Activated T-helper 2 cell treated with anti-CD3 and anti-CD28 coated beads, Interferon-gamma antibody, Interleukin-2, Interleukin-4, amounts not matched to agents 10 μg/mL and 5 μg/mL and 100 μg/mL, durations not matched to agents 14 hours and 24 hours and 36 hours (primary cell): ENCODE measurements at regions not wholly inside any gene's neighbourhood (a gene's known extent, or its start where the extent isn't known, plus 50 kb on each side); places are given as distances from the start of the nearest gene placed in this dataset.

Experiments
- DNase-seq: peaks from one replicate; pipeline ENCODE4 v3.0.0; 2021; ENCODE audit warnings: low spot score
- H3K27ac Mint-ChIP-seq: one replicate; pipeline ENCODE4 v1.8.0; 2021; ENCODE audit warnings: mixed read lengths
- H3K27me3 Mint-ChIP-seq: one replicate; pipeline ENCODE4 v1.8.0; 2021; ENCODE audit warnings: low read depth, mixed read lengths
- H3K36me3 Mint-ChIP-seq: one replicate; pipeline ENCODE4 v1.8.0; 2021; ENCODE audit warnings: low read depth, mixed read lengths
- H3K4me1 Mint-ChIP-seq: one replicate; pipeline ENCODE4 v1.8.0; 2021; ENCODE audit warnings: low read depth, mixed read lengths
- H3K4me3 Mint-ChIP-seq: one replicate; pipeline ENCODE4 v1.8.0; 2021; ENCODE audit warnings: low read depth, mild to moderate bottlenecking, moderate library complexity, mixed read lengths
- H3K9me3 Mint-ChIP-seq: one replicate; pipeline ENCODE4 v1.8.0; 2021; ENCODE audit warnings: mixed read lengths
- intact Hi-C: fragments of 100-400 bp; cut with micrococcal nuclease; formaldehyde crosslinking; loops from one replicate; pipeline ENCODE4 v1.15.1; 2023

DNA sequence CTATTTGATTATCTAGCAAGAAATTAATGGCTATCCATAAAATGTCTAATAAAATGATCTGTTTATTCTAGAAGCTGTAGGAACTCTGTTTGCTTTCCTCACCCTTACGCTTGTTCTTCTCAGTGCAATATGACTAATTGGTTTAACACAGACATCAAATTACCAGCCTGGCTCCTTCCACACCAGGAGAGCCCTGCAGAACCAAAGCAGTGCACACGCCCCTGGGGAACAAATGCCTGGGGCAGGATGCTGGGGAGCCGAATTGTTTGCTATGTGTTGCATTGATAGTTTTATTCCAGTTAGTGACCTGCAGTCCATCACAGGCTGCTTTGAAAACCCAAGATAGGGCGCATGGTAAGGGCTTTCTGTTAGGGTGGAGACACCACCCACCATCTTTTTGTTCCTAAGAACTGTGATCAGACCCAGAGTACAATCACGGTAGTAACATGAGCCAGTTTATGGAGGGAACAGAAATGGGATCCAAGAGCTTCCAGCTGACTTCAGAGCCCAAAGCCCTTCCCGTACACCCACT is 126.4 kb upstream of the CD93 start:
- Mint-ChIP-seq H3K4me3 (no peak overlapping the region), H3K27me3 (peaks cover 3% of the 10 kb centered on the region), H3K4me1 (no peaks in the 10 kb centered on the region), H3K9me3 (no peaks in the 10 kb centered on the region), H3K36me3 (no peaks in the 10 kb centered on the region), H3K27ac (no peak overlapping the region)
- intact Hi-C loops = no loop called here
- DNase-seq = no peak

DNA sequence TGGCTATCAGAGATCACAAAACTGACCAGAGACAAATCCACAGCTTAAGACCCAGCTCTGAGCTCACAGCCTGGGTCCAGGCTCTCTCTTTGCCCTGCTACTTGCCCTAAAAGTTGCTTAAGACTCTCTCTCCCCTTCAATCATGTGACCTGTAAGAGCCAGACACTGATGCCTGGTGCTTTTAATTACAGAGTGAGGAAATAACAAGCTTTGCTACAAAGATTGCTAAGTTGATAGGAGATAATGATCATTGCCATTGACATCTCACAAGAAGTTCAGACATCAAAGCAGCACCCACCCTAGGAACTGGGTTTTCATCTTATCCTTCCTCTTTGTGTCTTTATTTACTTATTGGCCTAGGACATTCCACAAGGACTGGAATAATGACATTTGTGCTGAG is 125.9 kb upstream of the CD93 start:
- intact Hi-C loops = no loop called here

DNA sequence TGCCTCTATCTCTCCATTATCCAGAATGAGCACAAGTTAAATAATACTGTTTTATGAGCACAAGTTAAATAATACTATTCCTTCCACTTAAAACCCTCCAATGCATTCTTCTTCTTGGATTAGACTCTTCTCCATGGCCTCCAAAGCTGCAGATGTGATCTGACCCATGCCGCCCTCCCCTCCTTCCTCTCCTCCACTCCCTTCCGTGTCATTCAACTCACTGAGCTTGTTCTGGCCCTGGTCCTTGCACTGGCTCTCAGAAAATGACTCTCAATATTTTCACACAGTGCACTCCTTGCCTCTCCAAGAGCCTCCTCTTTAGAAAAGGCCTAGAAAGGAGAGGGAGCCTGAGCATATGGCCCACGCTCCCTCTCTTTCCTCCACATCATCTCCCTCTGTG is 125.0 kb upstream of the CD93 start:
- no peak overlapping the region for H3K27ac Mint-ChIP-seq
- DNase-seq = no peak
- H3K36me3 Mint-ChIP-seq = no peaks in the 10 kb centered on the region
- no peaks in the 10 kb centered on the region for H3K4me1 Mint-ChIP-seq
- peaks cover 3% of the 10 kb centered on the region for H3K27me3 Mint-ChIP-seq
- no peak overlapping the region for H3K4me3 Mint-ChIP-seq
- no peaks in the 10 kb centered on the region for H3K9me3 Mint-ChIP-seq
- intact Hi-C loops = no loop called here

More for the DNA sequence above, 125.9 kb upstream of the CD93 start:
- H3K27me3 Mint-ChIP-seq = peaks cover 3% of the 10 kb centered on the region
- H3K36me3 Mint-ChIP-seq = no peaks in the 10 kb centered on the region
- DNase-seq = no peak
- H3K4me1 Mint-ChIP-seq = no peaks in the 10 kb centered on the region
- H3K4me3 Mint-ChIP-seq = no peak overlapping the region
- no peaks in the 10 kb centered on the region for H3K9me3 Mint-ChIP-seq
- no peak overlapping the region for H3K27ac Mint-ChIP-seq

DNA sequence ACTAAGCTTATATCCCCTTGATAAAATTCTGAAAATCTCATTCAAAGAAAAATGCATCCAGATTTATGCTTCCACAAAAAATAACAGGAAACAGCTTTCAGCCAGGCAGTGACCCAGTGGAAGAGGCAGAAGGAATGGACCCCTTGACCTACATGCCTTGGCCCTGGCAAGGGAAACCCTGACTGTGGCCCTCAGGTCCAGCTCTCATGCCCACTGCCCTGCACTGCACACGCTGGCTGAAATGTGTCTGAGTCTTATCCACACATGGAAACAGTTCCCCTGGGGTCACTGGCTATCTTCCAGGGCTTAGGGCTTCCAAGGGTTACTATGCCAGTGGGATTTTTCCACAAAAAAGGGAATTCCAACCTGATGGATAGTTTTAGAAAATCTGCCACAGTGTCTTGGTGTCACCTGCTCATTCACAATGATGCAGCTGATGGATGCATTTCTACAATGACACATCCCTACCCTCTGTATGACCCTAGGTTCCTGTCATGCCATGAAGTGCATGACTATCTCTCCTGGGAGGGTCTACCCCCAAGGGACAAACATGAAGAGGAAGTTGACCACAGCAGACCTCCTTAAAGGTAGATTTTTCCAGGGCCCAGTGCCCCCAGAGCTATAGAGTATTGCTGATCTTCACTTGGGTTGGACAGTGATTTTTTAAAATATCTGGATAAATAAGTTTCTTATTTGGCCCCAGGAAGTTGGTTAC is 121.9 kb upstream of the CD93 start:
- no peak for DNase-seq
- Mint-ChIP-seq H3K9me3 (no peaks in the 10 kb centered on the region), H3K36me3 (no peaks in the 10 kb centered on the region), H3K4me3 (no peak overlapping the region), H3K4me1 (no peaks in the 10 kb centered on the region), H3K27me3 (peaks cover 11% of the 10 kb centered on the region), H3K27ac (no peak overlapping the region)
- intact Hi-C loops = no loop called here

DNA sequence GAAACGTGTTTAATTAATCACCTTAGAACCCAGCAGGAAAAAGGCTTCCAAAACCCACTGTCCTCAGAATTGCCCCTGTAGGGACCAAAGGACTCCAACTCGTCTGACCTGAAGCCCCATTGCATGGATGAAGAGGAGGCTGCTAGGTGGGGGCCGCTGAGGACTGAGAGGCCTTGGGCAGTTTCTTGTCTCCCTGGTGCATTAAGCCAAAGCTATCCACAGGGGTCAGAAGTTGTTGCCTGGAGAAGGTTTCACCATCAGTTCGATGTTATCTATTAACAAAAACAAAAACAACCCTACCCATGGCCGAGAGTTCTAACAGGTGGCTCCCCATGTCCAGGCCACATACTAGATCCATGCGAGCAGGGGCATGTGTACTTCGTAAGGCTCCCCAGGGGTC is 120.9 kb upstream of the CD93 start:
- H3K36me3 Mint-ChIP-seq = no peaks in the 10 kb centered on the region
- no peaks in the 10 kb centered on the region for H3K9me3 Mint-ChIP-seq
- no peaks in the 10 kb centered on the region for H3K4me1 Mint-ChIP-seq
- intact Hi-C loops = no loop called here
- H3K27me3 Mint-ChIP-seq = peaks cover 12% of the 10 kb centered on the region
- no peak overlapping the region for H3K4me3 Mint-ChIP-seq
- H3K27ac Mint-ChIP-seq = no peak overlapping the region
- DNase-seq = no peak

DNA sequence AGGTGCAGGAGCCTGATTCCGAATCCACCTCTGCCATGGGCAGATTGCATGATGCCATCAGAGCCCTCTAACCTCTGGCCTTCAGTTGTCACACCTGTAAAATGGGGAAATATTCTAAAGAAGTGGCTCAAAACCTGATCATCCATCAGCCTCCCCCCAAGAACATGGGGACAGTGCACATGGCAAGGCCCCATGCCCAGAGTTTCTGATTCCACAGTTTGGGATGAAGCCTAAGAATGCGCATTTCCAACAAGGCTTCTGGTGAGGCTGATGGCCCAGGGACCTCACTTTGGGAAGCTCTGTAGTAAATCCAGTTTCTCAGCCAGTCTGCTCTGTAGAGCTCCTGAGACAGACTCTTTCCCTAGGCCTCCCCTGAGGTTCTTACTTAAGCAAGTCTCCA is 119.9 kb upstream of the CD93 start:
- no peak for DNase-seq
- H3K4me3 Mint-ChIP-seq = no peak overlapping the region

DNA sequence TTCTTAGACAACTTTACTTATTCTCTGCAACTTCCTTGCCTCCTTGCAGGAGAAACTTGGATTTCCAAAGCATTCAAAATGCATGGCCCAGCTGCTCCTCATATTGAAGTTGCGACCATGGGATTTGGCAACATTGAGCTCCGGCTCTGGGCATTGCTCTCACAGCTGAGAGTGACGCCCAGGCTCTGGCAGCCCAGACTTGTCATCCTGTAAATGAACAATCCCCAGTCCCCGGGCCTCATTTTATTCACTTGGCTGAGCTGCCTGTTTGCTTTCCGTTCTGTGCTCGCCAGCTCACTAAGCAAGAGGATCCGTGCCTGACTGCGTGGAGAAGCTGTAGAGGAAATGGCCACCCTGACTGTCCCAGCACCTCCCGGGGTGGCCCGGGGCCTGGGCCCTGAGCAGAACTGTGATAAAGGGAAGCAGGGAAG is 119.5 kb upstream of the CD93 start:
- intact Hi-C loops = no loop called here
- no peaks in the 10 kb centered on the region for H3K9me3 Mint-ChIP-seq
- no peak overlapping the region for H3K4me3 Mint-ChIP-seq
- no peak overlapping the region for H3K27ac Mint-ChIP-seq
- no peaks in the 10 kb centered on the region for H3K4me1 Mint-ChIP-seq
- no peak for DNase-seq
- H3K36me3 Mint-ChIP-seq = no peaks in the 10 kb centered on the region
- peaks cover 10% of the 10 kb centered on the region for H3K27me3 Mint-ChIP-seq

More for the DNA sequence above, 119.9 kb upstream of the CD93 start:
- H3K36me3 Mint-ChIP-seq = no peaks in the 10 kb centered on the region
- no peak overlapping the region for H3K27ac Mint-ChIP-seq
- intact Hi-C loops = no loop called here
- H3K4me1 Mint-ChIP-seq = no peaks in the 10 kb centered on the region
- H3K27me3 Mint-ChIP-seq = peaks cover 11% of the 10 kb centered on the region
- H3K9me3 Mint-ChIP-seq = no peaks in the 10 kb centered on the region

DNA sequence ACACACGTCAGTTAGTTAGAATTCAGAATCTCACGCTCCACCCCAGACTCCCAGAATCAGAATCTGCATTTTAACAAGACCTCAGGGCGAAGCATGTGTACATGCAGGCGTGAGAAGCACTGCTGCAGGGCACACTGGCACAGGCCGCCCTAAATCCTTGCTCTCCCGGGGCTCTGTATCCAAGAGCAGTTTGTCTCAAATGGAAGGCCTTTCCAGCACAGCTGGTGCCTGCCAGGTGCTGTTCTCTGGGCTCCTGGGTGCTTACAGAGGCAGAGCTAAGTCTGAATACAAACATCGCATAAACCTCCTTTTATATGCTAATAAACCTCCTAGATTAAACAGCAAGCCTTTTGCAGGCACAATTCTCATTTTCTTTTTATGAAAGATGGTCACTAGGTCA is 119.1 kb upstream of the CD93 start:
- Mint-ChIP-seq H3K4me3 (no peak overlapping the region), H3K4me1 (no peaks in the 10 kb centered on the region), H3K27me3 (peaks cover 12% of the 10 kb centered on the region), H3K9me3 (no peaks in the 10 kb centered on the region), H3K36me3 (no peaks in the 10 kb centered on the region), H3K27ac (no peak overlapping the region)
- no peak for DNase-seq
- intact Hi-C loops = no loop called here

DNA sequence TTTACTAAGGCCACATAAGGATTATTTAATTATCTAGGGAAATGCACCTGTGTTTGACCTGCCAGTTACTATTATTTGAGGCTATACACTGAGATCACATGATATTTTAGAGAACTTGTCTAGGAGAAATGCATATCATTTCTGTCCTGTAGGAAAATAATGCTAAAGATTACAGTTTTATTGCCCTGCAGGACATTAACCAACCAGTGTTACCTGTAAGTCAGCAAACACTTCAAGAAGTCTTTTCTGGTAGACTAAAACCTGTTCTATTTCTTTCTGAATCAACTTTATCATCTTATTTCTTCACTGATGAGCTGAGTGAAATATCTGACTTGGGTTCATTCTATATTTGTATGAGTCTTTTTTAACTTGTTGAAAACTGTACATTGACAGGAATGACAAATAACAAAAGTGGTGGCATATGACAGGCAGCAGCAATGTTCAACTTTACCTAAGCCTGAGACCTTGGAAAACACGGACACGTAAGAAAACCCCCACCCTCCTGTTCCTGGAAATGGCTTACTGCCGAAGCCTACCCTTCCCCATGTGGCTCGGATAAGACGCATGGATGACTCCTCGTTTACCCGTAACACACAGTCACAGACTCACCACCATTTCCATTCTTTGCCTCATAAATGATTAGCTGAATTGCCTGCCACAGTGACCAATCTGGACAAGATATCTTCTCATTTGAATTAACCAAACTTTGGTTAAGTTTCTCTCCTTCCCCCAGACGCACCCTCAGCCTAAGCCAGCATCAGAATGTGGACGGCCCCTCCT is 118.0 kb upstream of the CD93 start:
- intact Hi-C loops = no loop called here
- H3K4me3 Mint-ChIP-seq = no peak overlapping the region
- no peaks in the 10 kb centered on the region for H3K4me1 Mint-ChIP-seq
- DNase-seq = no peak
- no peaks in the 10 kb centered on the region for H3K36me3 Mint-ChIP-seq
- H3K9me3 Mint-ChIP-seq = no peaks in the 10 kb centered on the region
- peaks cover 12% of the 10 kb centered on the region for H3K27me3 Mint-ChIP-seq
- H3K27ac Mint-ChIP-seq = no peak overlapping the region

DNA sequence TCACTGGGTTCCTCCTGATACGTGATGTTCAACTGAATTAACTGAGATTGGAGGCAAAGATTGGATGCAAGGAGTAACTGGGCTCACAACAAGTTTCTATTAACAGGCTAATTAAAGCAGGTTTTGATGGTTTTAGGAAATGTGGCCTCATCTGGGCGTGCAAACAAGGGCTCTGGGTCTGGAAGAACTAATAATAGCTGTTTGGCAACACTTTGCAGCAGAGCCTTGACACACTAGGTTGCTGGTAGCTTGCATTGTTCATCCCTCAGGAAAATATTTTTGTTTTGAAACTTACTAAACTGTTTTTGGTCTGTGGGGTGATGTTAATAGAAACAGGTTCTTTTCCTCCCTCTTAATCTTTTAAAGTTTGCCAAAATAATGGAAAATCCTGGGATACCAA is 117.2 kb upstream of the CD93 start:
- no peaks in the 10 kb centered on the region for H3K36me3 Mint-ChIP-seq
- no peak overlapping the region for H3K4me3 Mint-ChIP-seq
- H3K9me3 Mint-ChIP-seq = no peaks in the 10 kb centered on the region
- H3K27ac Mint-ChIP-seq = no peak overlapping the region
- DNase-seq = no peak
- H3K4me1 Mint-ChIP-seq = no peaks in the 10 kb centered on the region
- intact Hi-C loops = no loop called here
- peaks cover 14% of the 10 kb centered on the region for H3K27me3 Mint-ChIP-seq

DNA sequence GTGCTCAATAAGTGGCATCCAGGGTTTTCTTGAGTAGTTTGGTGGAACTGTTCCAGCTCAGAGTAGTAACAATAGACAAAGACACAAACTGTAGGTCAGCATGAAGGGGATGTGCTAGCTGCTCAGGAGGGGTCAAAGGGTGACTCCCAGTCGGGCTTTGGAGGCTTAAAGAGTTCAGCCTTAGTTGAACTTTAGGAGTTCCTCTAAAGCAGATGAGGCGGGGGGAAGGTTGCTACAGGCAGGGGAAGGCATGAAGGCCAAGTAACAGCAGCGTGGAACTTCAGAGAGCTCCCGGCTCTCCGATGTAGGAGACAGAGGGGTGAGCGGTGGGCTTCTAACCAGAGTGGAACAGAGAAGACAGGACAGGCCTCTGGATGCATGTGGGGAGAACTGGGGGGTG is 115.5 kb upstream of the CD93 start:
- H3K9me3 Mint-ChIP-seq = no peaks in the 10 kb centered on the region
- no peaks in the 10 kb centered on the region for H3K36me3 Mint-ChIP-seq
- no peak overlapping the region for H3K4me3 Mint-ChIP-seq
- DNase-seq = no peak
- H3K27ac Mint-ChIP-seq = no peak overlapping the region
- H3K4me1 Mint-ChIP-seq = no peaks in the 10 kb centered on the region
- H3K27me3 Mint-ChIP-seq = peaks cover 14% of the 10 kb centered on the region
- intact Hi-C loops = no loop called here

DNA sequence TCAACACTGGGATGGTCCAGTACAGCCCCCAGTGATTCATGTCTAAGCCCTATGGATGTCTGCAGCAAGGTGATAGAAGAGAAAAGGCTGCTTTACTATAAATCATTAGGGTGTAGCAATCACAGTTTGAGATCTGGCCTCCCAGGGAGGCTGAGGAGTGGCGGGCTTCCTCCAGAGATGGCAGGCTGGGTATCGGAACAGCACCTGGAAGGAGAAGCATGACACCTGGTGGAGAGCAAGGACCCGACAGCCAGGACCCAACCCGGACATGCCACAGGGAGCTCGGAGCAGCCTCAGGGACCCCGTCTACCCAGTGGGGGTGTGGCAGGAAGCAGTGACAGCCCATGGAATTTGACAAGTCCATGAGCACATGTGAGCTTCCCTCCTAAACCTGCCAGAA is 114.8 kb upstream of the CD93 start:
- intact Hi-C loops = no loop called here

DNA sequence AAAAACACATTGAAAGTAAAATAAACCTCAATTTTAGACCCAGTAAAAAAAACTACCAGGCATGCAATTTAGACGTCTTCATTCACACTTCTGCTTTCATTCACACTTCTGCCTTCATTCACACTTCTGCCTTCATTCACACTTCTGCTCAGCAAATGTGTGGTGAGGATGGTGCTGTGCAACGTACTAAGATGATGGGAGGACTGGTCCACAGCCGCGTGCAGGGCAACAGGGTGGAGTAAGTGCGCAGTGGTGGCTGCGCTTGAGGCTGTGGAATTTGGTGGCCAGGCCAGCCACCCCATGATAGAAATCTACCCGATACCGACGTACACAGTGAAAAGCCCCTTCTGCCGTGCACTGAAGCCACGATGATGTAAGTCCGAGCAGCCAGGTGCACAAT is 114.3 kb upstream of the CD93 start:
- Mint-ChIP-seq H3K27me3 (peaks cover 14% of the 10 kb centered on the region), H3K36me3 (no peaks in the 10 kb centered on the region), H3K4me3 (no peak overlapping the region), H3K4me1 (no peaks in the 10 kb centered on the region), H3K9me3 (no peaks in the 10 kb centered on the region), H3K27ac (no peak overlapping the region)
- intact Hi-C loops = no loop called here
- DNase-seq = no peak

More for the DNA sequence above, 114.8 kb upstream of the CD93 start:
- Mint-ChIP-seq H3K36me3 (no peaks in the 10 kb centered on the region), H3K4me1 (no peaks in the 10 kb centered on the region), H3K4me3 (no peak overlapping the region), H3K27ac (no peak overlapping the region), H3K27me3 (peaks cover 14% of the 10 kb centered on the region), H3K9me3 (no peaks in the 10 kb centered on the region)
- no peak for DNase-seq
